ENCODE measurements at regions not wholly inside any gene's neighbourhood (a gene's known extent, or its start where the extent isn't known, plus 50 kb on each side); places are given as distances from the start of the nearest gene placed in this dataset.
"Not testable (repeated sequence)": the region's sequence is repeated elsewhere in the genome, so short reads cannot be mapped to it uniquely, and the experiment has no call there.

DNA sequence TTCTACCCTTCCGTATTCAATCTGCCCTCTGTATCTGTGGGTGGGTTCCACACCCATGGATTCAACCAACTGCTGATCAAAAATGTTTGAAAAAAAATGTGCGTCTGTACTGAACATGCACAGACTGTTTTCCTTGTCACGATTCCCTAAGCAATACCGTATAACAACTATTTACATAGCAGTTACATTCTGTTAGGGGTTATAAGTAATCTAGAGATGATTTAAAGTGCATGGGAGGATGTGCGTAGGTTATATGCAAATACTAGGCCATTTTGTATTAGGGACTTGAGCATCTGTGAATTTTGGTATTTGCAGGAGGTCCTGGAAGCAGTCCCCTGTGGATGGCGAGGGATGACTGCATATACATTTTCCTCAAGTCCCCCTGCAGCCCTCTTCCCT lies 486.9 kb downstream of the PREX1 start:
- DNase-seq (ENCODE audit: low spot score in 2 of 2) (no peak), FAIRE-seq (no peak)

DNA sequence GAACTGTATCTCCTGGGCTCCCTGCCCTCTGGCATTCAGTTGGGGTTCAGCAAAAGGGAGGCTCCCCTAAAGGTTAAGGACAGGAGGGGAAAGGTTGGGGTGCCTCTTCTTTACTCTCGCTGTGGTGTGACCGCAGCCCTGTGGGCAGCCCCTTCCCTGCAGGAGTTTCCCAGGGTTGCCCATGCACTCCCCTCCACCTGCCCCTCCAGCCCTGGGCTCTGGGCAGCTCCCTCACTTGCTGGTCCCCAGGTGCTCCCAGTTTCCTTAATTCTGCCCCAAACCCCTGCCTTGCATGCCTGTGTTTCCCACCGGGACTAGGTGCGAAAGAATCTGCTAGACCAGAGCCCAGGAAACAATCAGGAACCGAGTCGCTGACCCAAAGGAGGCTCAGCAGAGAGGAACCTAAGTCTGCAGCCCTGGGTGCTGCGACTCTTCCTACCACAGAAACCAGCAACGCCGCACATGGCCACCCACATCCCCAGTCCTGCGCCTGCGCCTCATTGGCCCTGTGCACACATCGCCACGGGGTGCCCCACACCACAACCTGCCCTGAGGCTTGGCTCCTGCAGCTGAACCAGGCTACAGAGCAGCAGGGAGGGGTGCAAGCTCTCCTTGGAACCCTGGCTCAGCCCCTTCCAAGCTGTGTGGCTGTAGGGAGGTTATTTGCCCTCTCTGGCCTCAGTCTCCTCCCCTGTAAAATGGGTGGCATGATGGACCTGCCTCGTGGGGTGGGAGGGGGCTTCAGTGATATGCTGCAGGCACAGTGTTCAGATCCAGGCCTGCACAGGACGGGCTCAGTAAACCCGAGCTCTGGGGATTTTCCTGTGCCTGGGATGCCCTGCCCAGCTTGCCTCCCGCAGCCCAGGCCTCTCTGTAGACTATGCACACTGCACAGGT lies 487.6 kb downstream of the PREX1 start:
- FAIRE-seq (no peak), DNase-seq (ENCODE audit: low spot score in 2 of 2) (no peak)

DNA sequence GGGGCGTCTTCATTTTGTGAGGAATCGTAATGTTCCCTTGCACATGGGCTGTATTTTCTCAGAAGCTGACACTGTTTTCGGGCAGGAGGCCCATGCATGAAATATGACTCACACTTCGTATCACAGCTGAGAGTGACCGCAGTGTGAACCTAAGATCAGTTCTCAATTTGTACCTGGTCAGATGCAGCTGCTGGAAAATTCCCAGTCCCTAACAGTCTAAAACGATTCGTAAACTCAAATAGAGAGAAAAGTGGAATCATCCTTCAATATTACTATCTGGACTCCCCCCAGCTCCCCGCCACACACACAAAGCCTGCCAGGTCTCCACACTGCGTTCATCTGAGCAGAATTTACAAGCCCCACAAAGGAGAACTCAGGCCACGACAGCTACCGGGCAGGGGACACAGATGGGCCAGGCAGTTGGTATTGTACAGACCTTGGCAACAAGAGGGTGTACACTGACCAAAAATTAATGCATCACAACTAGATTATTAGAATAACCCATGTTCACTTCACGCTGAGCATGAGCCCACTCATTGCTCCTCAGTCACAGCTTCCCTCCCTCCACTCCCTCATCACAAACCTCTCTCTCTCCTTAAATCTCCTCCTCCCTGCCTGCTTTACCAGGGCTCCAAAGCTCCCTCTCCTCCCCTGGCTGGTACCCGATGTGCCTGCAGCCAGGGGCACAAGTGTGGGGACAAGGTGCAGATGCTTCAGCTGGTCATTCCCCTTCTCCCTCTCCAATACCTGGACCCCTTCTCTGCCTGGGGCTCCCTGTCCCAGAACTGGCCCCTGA lies 488.4 kb downstream of the PREX1 start:
- no peak for FAIRE-seq
- DNase-seq (ENCODE audit: low spot score in 2 of 2): no peak

DNA sequence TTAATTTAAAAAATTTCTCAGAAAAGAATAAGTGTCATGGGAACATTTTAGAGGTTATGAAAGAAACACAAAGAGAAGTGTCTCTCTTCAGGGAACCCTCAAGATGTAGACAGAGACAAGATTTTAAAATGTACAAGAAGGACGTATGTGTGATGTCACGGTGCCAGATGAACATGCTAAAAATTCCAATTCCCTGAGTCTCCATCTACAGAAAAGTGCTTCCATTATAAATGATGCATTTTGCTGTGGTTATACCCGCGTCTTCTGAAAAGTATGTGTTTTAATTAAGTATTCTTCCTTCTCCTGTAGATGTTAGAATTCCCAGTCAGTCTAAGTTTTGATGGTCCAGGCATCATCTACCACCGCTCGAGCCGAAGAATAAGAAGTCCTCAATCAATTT lies 489.1 kb downstream of the PREX1 start:
- no peak for DNase-seq (ENCODE audit: low spot score in 2 of 2)

DNA sequence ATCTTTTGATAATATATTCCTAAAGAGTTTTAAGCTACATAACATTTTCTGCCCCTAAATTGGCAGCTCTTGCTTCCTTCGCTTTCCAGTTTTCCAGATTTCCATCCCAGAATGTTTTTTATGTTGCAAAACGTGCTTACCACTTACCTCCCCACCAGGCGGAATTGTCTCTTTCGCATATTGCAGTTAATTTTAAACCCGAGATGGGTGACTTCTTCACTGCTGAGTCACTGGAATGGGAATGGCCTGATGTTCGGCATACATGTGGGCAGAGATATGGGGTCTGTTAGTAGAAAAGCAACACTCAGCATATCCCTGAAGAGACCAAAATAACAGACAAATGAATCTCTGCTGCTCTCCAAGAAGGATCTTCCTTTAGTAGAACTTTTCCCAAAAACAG lies 491.2 kb downstream of the PREX1 start:
- FAIRE-seq (no peak), DNase-seq (ENCODE audit: low spot score in 2 of 2) (no peak)

More for the DNA sequence above, 489.1 kb downstream of the PREX1 start:
- FAIRE-seq: no peak

DNA sequence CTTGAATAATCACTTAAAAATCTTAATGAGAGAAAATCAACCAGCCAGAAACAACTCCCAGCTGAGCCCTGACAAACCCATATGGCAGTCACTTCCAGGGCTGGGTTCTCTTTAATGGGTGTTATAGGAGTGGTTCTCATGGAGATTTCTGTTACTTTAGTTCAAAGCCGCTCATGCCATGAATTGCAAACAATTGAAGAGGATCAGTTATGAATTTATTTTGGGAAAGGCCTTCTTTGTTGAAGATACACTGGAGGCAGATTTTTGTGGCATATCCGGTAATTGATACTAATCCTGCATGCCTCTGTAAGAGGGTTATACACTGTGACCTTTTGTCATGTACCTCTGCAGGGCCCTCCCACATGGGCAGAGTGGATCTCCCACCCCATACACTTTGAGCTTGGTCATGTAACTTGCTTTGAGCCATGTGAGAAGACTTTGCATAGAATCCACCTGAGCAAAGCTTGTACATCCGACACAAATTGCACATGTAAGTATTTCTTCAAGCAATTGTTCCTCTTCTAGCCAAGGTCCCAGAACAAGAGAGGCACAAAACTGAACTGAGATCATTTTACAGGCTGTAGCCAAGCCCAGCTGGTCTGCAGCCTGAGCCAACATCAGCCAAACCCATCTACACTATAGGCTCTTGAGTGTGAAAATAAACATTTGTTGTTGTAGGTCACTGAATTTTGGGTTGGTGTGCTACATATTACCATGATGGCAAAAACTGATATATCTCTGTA lies 492.3 kb downstream of the PREX1 start:
- DNase-seq (ENCODE audit: low spot score in 2 of 2) (peak in 1 of 2 donors; percentile 33), FAIRE-seq (no peak)

DNA sequence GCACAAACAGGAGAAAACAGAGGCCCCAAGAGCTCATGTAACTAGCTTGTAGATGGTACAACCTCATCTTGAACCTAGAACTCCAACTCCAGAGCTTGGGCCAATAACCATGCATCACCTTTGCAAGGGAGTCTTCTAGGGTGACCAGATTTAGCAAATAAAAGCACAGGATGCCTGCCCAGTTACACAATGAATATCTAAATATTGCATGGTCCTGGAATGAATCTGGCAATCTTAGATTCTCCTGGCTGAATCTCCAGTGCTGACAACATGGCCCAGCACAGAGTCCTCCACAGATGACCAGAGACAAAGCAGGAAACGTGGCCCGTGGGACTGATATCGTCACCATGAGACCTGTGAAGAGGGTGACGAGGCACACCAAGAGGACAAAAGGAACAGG lies 494.1 kb downstream of the PREX1 start:
- DNase-seq (ENCODE audit: low spot score in 2 of 2) (no peak), FAIRE-seq (no peak)

DNA sequence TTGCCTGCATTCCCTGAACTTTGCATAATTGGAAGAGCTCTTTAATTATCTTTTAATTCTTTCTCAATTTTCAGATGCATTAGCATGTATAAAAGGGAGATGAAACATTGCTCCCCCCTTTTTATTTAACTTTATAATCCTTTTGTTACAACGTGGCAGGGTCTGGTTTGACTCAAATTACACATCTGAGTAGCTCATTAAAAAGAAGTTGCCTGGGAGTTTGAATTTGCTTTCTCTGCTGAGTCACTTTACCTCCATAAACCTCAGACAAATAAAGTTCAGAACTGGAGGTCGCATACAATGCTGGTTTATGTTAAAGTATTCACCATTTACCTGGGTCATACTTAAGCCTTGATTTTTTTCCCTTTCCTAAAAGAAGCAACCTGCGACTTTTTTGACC lies 495.2 kb downstream of the PREX1 start:
- FAIRE-seq: no peak
- DNase-seq (ENCODE audit: low spot score in 2 of 2): no peak

DNA sequence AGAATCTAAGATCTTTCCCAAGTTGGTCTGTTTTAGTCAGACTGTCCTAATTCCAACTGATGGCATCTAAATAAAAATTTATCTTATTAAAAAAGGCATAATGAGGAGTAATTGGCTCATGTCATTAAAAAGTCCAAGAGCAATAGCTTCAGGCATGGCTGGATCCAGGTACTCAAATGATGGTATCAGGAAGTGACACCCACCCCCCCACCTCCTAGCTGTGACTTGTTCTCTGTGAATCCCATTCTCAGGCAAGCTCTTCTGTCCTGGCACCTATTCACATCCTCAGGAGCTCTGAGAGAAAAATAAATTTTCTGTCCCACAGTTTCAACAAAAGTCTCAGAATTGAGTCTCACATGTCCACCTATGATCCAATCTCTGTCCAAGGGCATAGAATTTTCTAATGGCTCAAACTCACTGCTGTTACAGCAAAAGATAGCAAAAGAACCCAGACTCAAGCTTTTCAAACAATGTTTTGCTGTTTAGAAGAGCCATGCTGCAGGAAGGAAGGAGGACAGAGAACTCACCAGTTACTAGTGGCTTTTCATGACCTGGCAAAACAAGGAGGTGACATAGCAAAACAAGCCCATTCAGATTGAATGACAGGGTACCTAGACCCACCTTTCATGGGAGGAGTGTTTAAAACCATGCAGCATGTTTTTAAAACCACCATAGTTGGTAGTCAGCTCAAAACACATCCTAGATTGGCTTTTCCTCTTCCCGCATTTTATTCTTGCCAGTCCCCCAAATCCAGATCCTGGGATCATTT lies 496.1 kb downstream of the PREX1 start:
- no peak for FAIRE-seq
- DNase-seq (ENCODE audit: low spot score in 2 of 2): no peak

DNA sequence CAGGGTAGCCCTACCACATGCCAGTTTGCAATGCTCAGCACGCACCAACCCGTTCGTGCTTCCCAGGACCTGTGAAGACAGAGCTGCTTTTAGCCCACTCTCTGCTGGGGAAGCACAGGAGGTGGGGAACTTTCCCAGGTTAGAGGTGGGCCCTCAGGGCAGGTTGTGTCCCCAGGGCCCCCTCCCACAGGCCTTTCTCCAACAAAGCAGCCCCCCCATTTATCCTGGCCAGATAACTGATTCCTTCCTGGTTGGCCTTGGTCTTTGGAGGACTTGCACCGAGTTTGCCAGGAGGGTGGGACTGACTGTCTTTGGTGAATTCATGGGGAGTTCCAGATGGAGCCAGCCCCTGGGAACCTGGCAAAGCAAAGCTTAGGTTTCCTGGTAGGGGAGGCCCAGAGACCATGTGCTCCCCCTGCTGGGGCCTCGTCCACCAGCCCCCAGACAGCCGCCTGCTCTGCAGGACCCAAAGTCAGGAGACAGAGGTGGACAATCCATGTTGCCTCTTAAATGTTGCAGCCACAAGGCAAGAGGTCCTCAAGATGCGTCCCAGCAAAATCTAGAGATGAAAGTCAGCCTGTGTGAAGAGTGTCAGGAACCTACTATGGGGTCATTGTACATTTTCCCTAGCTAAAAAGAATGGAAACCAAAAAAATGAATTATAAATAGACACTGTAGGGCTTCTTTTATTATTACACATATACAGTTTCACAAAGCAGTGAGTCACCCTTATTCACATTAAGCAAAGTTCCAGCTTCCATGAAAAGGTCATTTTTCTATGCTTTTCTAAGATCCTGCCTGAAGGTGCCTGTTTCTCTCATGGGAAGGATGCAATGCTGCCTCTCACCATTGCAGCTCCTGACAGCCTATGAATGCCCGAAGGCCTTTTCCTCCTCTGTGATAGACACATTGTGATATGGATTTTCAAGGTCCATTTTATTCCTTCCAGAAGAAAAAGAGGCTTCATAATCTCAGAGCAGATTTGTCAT lies 497.8 kb downstream of the PREX1 start:
- FAIRE-seq: no peak
- no peak for DNase-seq (ENCODE audit: low spot score in 2 of 2)

DNA sequence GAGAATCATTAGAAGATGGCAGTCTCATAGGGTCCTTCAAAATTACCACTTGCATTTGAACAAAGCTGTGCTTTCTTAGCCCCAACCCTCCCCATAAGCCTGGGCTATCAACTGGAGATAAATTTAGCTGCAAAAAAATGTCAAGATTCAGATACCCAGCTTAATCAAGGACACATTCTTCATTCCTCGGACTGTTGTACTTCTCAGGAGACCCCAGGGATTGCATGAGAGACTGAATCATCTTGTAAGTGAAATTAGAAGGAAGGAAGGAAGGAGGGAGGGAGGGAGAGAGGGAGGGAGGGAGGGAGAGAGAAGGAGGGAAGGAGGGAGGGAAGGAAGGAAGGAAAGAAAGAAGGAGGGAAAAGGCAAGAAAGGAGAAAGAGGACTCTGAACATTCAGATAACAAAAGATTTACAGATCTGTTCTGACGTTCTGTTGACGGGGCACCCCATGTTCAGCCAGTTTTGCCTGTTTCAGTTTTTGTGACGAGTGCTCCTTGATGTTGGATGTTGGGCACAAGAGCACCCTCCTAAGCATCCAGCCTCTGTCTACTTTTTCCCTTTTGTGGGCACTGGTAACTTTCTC lies 498.7 kb downstream of the PREX1 start:
- FAIRE-seq (no peak), DNase-seq (ENCODE audit: low spot score in 2 of 2) (no peak)

DNA sequence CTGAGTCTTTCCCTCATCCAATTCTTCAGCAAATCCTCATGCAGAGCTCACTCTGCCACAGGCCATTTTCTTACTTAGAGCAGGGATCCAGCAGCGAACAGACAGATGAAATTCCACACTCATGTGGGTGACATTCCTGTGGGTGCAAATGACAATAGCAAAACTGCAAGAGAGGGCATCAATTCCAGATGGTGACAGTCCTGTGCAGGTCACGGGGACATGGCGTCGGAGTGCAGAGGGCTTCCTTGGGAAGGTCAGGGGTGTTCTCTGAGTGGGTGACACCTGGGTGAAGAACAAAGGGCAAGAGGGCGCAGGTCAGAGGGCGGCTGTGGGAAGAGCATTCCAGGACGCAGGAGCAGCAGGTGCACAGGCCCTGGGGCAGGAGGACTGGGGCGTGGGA lies 500.0 kb downstream of the PREX1 start:
- not testable (repeated sequence) for DNase-seq (ENCODE audit: low spot score in 2 of 2); FAIRE-seq

DNA sequence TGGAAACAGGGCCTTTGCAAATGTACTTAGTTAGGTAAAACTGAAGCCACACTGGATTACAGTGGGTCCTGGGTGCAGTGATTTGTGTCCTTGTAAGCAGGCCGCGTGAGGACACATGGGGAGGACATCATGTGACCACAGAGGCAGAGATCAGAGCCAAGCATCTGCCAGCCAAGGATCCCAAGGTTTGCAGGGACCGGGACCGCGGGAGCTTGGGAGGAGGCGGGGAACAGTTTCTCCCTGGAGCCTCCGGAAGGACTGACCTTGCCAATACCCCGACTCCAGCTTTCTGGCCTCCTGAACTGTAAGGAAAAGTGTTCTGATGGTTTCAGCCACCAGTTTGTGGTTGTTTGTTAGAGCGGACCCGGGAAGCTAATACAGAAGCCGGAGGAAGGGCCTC lies 500.9 kb downstream of the PREX1 start:
- DNase-seq (ENCODE audit: low spot score in 2 of 2) (no peak), FAIRE-seq (no peak)

DNA sequence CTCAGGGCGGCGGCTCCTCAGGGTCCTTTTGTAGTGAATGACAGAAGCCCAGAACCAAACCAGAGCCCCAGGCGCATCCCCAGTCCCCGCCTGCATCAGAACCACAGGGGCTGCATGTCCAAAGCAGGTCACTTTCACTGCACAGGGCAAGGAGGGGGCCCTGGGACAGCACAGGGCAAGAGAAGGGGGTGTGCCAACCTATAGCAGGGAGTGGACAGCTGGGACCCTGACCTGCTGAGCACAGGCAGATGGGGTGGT lies 501.4 kb downstream of the PREX1 start:
- DNase-seq (ENCODE audit: low spot score in 2 of 2): no peak
- FAIRE-seq: no peak

DNA sequence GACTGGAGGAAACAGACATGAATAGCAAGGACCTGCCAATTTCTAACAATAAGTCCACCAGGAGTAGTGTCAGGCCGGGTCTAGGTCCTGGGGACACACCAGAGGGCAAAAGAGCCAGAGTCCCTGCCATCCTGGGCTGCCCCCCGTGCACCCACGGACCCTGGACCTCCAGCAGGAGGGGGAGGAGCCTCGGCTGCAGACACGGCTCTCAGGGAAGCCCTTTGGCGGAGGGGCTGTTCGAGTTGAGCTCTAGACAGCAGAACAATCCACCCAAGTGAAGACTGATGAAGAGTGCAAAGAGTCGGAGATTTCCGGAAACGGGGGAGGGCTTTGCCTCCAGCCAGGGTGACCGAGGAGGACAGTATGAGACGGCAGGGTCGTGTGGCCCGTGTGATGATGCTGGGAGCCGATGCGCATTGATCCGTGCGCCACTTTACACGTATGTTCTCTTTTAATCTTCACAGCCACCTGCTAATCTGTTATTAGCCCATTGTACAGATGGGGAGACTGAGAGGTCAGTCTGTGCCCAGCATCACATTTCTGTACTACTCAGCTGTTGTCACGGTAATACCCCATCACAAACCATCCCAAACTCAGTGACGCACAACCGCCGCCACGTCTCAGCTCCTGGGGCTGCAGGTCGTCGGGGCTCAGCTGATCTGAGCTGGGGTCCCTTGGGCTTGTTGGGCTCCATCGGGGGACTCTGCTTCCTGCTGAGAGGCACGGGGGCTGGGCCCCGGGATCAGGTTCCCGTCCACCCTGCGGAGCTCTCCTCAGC lies 502.0 kb downstream of the PREX1 start:
- FAIRE-seq (no peak), DNase-seq (ENCODE audit: low spot score in 2 of 2) (no peak)

DNA sequence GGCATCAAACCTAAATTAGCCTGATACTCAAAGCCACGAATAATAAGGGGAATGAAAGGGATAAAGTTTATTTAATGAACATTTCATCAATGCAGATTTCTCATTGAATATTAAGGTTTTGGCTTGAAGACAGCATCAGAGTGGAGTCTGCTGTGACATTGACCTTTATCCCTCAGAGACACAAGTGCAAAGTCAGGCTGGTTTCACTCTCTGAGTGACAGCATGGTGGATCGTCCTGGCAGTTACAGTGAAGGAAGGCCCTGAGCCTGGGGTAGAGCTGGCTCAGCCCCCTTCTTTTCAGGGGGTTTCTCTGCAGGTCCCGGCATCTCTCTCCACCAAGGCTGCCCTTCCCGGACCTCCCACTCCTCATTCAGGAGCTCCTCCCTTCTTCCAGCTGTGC lies 503.1 kb downstream of the PREX1 start:
- FAIRE-seq (no peak), DNase-seq (ENCODE audit: low spot score in 2 of 2) (no peak)

DNA sequence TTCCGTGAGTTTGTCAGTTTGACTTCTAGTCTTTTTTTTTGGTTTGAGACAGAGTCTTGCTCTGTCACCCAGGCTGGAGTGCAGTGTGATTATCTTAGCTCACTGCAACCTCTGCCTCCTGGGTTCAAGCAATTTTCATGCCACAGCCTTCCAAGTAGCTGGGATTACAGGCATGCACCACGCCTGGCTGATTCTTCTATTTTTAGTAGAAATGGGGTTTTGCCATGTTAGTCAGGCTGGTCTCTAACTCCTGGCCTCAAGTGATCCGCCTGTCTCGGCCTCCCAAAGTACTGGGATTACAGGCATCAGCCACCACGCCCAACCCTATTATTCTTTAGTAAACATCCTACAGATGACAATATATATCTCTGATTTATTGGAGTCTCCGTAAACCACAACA lies 506.5 kb downstream of the PREX1 start:
- DNase-seq (ENCODE audit: low spot score in 2 of 2): no peak

DNA sequence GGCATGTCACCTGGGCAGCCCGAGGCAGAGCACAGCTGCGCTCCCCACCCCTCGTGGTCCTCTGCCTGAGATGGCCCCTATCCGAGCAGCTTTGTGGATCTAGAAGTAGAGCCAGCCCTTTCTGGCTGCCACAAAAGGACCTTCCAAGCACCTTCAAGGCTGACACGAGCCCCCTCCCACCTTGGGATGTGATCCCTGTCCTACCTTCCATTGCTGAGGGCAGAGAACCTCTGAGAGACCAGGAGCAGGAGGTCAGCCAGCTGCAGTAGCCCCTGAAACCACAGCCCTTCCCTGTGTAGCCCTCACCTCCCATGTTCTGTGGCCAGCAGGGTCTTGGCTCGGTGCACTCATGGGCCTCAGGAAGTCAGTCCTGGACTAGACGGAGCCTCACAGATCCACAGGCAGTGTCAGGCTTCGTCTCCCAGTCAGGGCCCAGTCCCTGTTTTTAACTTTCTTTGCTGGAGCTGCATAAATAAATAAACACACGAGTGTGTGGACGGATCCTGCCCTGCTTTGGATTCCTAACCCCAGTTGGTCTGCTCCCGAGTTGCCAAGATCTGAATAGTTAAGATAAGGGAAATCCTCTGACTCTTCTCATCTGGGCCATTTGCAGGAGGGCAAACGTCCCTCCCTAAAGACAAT lies 507.7 kb downstream of the PREX1 start:
- FAIRE-seq (no peak), DNase-seq (ENCODE audit: low spot score in 2 of 2) (no peak)

More for the DNA sequence above, 506.5 kb downstream of the PREX1 start:
- no peak for FAIRE-seq

Data from frontal cortex (tissue), 3 donors.